NCI-H2196 treated with DMSO at 0.1 percent for 48 hours (cell line): ENCODE measurements at regions not wholly inside any gene's neighbourhood (a gene's known extent, or its start where the extent isn't known, plus 50 kb on each side); places are given as distances from the start of the nearest gene placed in this dataset.

Source experiments
- DNase-seq: peaks from one replicate; lab custom pipeline; 2025; ENCODE audit not compliant: unreplicated experiment; lab: John Stamatoyannopoulos, UW

DNA sequence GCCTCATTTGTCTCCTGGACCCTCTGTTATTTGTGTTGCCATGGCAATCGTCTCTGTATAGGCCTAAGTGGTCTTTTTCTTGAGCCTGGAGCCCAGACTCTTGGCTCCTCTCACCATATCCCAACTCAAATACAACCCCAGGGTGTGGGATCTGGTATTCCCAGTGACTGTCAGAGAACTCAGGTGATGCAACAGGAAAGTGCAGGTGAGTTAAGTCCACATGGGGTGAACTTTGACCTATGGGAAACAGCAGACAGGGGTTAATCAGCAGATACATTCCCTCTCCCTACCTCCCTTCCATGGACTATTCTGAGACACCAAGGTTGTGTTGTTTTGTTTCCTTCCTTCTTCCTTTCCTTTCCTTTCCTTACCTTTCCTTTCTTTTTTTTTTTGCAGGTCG, 130.9 kb upstream of the RPS6KA3 start:
- no peak for DNase-seq

GRCh38 chrX:20394451-20394850, 127.7 kb upstream of the RPS6KA3 start:
- DNase-seq, result no peak

- DNase-seq, result no peak
Observed at GRCh38 chrX:20393944-20394343, 127.2 kb upstream of the RPS6KA3 start.

GRCh38 chrX:20388594-20388993, 121.9 kb upstream of the RPS6KA3 start:
- DNase-seq, result no peak

DNA sequence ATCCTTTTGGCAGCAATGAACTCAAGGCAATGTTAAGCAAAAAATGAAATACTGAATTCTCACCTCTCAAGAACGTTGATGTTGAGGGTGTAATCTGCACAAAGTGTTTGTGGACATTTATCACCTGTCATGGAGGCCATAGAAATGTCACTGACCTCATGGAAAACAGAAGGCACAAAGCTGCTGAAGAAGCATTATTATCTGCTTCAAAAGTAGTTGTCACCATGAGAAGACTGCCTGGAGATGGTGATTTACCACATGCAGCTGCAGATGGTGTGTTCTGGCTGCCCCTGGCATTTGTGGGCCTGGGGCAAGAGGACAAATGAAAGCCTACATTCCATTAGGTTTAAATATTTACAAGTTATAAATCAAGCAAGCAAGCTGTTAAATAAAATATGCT, 116.8 kb upstream of the RPS6KA3 start:
- no peak for DNase-seq

DNA sequence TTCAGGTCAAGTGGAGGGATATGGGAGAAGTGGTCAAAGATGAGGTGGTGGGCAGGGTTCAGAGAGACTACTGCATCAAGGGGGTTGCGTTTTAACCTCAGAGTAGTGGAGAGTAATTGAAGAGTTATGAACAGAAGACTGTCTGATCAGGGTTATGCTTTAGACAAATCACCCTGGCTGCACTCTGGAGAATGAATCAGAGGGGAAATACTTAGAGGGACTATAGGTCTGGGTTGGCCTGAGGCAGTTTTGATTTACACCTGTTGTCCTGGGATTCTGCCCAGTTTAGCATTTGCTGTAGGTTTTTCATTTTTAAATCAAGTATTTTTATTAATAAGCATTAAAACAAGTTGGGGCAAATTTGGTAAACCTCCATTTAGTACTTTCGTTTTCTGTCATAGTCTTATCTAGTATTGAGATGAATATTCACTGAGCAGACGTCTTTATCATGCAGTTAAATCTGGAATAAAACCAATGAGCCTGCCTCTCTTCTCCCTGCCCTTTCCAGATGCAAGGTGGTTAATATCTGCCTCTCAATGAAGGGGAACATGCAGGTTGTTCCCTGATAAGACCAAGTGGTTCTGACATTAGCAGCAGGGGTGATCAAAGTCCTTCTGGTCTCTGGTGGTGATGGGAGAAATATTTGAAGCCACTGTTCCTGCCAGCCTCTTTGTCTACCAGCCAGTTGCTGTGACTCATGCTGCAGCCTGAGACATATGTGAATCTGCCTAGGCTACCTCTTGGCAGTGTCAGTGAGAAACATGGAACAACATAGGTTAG, 116.0 kb upstream of the RPS6KA3 start:
- no peak for DNase-seq

DNA sequence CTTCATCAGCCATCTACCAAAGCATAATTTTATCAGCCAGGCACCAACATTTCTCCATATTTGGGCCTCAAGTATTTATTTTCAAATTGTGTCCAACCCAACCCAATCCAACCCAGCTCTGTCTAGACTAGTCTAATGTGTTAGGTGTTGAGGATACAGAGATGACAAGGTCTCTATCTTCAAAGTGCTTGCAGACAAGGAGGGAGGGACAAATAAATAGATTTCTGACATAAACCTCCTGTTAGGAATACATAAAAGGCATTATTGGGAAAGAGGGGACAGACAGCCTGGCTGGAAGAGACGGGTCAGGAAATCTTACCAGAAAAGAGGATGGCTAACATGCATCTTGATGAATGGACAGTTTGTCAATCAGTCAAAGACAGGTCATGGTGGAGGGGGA, 115.4 kb upstream of the RPS6KA3 start:
- no peak for DNase-seq

GRCh38 chrX:20378233-20378920, 111.7 kb upstream of the RPS6KA3 start:
- peak; percentile 9 for DNase-seq

GRCh38 chrX:20374900-20375438, 108.3 kb upstream of the RPS6KA3 start:
- DNase-seq, result no peak

GRCh38 chrX:20374450-20374849, 107.7 kb upstream of the RPS6KA3 start:
- DNase-seq, result no peak

- no peak for DNase-seq
Observed at GRCh38 chrX:20373063-20373462, 106.4 kb upstream of the RPS6KA3 start.

DNA sequence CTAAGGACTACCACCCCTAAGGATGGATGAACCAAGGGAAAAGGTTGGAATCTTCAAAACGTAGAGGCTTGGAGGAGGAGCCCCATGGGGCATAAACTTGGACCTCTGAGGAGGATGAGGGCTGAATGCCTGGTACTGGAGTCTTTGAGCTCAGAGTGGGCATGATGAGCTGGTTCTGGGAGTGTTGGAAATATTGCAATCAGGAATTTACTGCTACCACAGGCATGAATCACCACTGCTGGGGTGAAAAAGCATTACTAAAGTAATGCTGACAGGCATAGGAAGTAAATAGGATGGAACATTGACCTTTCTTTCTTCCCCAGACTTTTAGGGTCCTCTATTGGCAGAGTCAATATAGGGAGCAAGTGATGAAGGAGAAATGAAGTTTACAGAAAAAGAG, 105.8 kb upstream of the RPS6KA3 start:
- DNase-seq, result no peak

GRCh38 chrX:20369468-20369867, 102.8 kb upstream of the RPS6KA3 start:
- DNase-seq, result no peak

DNA sequence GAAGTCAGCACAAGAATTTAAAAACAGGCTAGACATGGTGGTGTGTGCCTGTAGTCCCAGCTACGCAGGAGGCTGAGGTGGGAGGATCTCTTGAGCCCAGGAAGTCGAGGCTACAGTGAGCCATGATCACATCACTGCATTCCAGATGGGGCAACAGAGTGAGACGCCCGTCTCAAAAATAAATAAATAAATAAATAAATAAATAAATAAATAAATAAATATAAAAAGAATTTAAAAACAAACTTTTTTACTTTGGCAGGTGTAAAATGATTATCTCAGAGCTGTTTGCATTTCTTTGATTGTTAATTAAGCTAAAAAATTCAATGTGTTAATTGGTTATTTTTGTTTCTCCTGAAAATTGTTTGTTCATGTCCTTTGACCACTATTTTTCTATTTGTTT, 97.5 kb upstream of the RPS6KA3 start:
- DNase-seq, result no peak

DNA sequence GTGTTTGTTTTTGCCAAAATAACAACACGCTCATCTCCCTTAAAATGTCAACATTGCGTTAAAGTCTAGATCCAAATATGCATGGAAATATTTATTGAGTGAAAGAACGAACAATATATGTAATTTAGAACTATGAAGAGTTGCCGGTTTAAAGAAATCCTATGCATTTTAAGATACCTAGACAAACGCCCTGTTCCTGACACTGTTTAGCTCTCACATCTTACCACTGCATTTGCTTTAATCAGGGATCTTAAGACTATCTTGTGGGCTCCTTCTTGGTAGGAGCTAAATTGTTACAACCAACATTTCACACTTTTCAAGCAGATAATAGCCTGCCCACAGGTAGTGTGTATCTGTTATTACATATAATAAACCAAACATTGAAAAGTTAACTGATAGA, 96.6 kb upstream of the RPS6KA3 start:
- no peak for DNase-seq

- DNase-seq, result peak; percentile 69
Observed at GRCh38 chrX:20362268-20363267, 95.9 kb upstream of the RPS6KA3 start.

GRCh38 chrX:20361890-20362262, 95.2 kb upstream of the RPS6KA3 start:
- no peak for DNase-seq

DNA sequence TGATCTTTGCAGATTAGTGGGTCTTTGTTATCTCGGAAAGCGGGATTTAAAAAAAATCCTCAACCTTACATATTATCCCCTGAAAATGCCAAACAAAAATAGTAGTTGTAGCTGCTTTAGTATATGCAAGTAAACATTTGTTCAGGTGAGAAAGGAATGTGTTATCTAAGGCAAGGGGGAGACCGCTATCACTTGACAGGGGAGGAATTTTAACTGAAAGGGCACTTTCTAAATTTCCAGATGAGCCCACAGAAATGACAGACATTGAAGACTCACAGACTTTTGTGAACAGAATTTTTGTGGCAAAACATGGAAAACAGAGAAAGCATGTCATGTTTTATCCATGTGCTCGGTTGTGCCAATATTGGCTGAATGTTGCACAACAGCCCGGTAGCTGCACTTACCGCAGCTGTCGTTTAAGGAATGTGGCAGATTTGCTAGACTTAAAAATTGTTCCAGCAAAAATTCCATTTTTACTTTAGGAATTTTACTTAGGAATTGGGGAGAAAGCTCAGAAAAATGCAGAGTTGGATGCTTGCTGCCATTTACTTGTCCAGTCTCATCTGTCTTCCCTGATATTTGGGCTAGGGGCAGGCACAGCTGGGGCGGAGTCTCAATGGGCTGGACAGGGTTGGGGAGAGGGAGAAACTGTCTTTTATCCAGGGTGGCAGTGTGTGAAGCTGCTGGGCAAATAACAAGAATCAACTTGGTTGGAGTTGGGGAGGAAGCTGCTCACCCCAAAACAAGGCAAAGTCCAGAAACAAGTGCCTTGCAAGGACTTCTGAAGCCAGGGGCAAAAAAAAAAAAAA, 94.6 kb upstream of the RPS6KA3 start:
- DNase-seq, result no peak

GRCh38 chrX:20355187-20355586, 88.5 kb upstream of the RPS6KA3 start:
- no peak for DNase-seq

GRCh38 chrX:20354505-20354904, 87.8 kb upstream of the RPS6KA3 start:
- no peak for DNase-seq
